GM19372 (cell line): ENCODE measurements at regions not wholly inside any gene's neighbourhood (a gene's known extent, or its start where the extent isn't known, plus 50 kb on each side); places are given as distances from the start of the nearest gene placed in this dataset.
"Not testable (repeated sequence)": the region's sequence is repeated elsewhere in the genome, so short reads cannot be mapped to it uniquely, and the experiment has no call there.

ENCODE experiments used
- ATAC-seq: cut with Tn5 transposase; IDR thresholded peaks from one replicate; pipeline ENCODE4 v1.9.1; 2021; ENCODE audit warnings: mild to moderate bottlenecking, low read depth, moderate library complexity; ENCODE audit not compliant: unreplicated experiment

- ATAC-seq = no peak
Measured at GRCh38 chr1:212155219-212155618, 119.7 kb downstream of the DTL start.

DNA sequence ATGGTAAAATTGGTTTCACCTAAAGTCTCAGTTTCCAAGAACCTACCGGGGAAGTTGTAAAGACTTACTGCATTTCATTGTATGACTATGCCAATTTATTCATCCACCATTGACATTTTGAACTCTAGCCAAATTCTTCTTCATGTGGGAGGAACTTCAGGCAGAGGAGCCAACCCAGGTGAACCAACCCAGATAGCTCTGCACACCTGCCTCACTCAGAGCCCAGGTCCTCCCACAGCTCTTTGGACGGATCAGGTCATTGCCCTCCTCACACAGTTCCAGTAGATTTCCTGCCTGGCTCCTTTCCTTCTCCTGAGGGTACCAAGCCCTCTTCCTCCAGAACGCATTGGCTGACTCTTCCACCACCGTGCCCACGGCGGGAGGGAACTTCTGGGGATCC is 121.7 kb downstream of the DTL start:
- no peak for ATAC-seq

DNA sequence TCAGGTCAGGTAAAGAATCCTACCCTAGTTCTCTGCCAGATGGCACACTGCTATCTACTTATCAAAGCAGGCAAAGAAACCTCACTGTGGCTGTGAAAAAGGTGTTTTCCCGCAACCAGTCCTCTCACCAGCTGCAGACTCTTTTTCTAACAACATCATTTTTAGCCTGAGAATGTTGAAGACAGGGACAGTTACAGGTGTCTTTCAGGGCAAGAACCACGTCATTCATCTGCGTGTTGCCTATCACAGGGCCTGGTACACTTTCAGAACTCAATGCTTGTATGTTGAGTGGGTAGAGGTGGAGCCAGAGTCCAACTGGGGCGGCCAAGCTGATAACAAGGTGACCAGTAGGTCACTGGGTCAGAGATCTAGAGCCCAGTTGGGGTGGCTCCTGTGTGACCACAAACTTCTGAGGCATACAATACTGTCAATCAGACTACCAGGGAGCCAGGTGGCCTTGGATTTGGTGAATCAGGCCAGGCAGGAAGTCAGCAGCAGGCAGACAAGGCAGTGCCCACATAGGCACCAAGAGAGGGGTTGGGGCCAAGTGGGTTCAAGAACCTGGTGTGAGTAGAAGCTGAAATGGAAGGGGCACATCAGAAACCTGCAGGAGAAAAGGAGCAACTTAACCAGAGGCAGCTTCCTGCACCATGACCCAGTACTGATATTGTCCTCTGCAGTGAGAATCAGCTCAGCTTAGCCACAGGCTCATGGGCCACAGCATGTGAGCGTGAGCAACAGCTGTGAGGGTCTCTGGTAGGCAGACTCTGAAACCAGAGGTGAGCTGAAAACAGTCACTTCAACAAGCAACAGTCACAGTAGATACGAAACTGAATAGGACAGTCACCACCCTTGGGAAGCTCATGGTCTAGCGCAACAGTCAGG is 123.6 kb downstream of the DTL start:
- no peak for ATAC-seq

DNA sequence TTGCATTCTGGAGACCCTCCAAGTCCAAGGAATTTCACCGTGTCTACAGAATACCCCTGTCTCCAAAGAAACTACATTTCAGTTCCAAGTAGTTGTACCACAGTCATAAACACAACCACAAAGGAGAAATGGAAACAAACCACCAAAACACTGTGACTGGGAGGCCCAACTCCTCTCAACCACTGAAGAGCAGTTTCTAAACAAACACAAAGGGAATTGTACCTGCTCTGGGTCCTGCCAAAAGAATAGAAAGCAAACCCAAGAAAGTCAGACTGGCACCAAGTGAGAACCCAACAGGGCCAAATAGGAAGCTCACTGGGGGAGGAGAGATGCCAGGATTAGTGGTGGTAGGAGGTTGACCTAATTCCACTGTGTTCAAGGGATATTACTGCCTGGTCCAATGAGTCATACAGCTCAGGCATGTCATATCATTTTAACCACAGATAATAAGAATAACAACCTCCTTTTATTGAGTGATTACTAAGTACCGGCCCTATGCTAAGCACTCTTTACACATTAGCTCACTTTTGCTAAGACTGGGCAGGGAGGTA is 123.9 kb upstream of the PPP2R5A start:
- no peak for ATAC-seq

DNA sequence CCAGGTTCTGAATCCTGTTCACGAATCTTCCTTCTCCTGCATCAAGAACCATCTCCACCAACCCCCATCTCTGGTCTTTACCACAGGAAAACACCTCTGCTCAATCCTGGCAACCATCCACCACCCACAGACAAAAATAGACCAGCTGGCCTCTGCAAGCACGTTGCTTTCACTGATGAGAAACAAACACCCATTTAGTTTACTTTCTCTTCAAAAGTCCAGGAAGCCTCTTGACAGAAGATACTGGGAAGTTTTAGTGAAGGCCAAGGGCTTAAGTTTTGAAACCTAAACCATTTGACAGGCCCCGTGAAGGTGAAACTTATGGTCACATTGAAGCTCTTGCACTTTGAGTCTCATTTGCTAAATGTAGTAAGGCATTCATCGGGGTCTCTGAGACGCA is 122.6 kb upstream of the PPP2R5A start:
- ATAC-seq = no peak

DNA sequence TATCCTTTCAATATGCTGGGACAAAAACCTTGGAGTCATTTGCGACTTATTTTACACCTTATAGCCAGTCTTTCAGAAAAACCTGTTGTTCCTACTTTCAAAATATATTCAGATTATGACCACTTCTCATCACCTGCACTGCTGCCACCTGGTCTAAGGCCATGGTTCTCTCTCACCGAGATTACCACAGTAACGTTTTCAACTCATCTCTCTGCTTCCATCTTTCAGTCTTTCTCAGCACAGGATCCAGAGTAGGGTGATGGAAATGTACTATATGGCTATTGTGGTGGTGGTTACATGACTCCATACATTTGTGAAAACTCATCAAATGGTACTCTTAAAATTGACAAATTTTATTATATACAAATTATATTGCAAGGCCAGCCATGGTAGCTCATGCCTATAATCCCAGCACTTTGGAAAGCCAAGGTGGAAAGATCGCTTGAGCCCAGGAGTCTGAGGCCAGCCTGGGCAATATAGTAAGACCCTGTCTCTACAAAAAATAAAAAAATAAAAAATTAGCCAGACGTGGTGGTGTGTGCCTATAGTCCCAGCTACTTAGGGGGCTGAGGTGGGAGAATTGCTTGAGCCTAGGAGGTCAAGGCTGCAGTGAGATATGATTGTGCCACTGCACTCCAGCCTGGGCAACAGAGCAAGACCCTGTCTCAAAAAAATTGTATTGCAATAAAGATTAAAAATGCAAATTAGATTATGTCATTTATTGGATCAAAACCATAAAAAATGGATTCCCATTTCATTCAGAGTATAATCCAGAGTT is 120.9 kb upstream of the PPP2R5A start:
- ATAC-seq = no peak

DNA sequence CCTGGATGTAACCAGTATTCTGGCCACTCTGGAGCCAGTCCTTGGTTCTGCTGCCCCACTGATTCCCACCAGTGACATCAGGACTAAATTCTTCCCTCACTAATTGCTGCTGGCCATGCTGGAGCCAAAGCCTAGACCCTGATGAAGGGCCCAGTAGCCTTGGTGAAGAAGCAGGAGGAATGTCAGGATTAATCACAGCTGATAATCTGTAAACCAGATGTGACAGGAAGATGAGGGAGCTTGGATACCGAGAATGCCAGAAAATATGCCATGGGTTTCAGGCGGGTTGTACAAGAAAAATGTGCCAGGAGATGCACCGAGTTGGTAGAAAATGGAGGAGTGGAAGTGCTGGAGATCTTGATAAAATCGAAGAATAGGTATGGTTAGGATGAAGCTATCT is 119.0 kb upstream of the PPP2R5A start:
- ATAC-seq = no peak

GRCh38 chr1:212166644-212167043 is 118.6 kb upstream of the PPP2R5A start:
- ATAC-seq = no peak

DNA sequence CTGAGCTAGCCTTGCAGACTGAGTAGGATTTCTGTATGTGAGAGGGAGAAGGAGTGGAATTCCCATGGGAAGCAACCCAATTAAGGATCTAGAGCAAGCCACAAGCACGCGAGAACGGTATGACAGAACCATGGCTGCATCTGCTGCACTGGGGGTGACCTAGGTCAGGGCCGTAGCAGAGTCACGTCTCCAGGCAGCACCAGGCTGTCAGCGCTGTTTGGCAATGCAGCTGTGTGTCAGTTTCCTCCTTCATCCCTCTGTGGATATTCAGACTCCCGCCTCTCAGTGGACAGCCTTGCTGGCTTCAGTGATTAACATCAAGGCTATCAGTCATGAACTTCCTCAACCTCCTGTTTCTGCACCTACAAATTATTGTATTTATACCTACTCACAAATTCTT is 118.1 kb upstream of the PPP2R5A start:
- no peak for ATAC-seq

DNA sequence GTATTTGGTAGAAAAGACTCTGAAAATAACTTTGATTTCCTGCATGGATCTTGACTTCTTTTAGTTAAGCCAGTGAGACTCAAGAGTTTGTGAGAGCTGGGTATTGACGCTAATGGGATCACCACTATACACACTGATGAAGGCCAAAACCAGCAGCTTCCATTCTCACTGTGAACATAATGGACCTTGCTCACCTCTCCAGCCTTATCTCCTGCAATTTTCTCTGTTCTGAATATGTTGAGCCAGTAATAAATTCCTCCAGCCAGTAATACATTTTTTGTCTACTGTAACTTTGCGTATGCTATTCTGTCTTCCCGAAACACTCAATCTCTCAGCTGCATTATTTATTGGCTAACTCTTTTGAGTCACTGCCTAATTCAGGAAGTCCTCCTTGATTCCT is 111.6 kb upstream of the PPP2R5A start:
- ATAC-seq = no peak

GRCh38 chr1:212174295-212174694 is 110.9 kb upstream of the PPP2R5A start:
- ATAC-seq = not testable (repeated sequence)

- no peak for ATAC-seq
Measured at GRCh38 chr1:212177542-212177941, 107.7 kb upstream of the PPP2R5A start.

GRCh38 chr1:212178851-212179250 is 106.4 kb upstream of the PPP2R5A start:
- ATAC-seq = no peak

GRCh38 chr1:212179394-212180076 is 105.7 kb upstream of the PPP2R5A start:
- no peak for ATAC-seq

- no peak for ATAC-seq
Measured at GRCh38 chr1:212181015-212181882, 104.0 kb upstream of the PPP2R5A start.

GRCh38 chr1:212182171-212182570 is 103.0 kb upstream of the PPP2R5A start:
- ATAC-seq = no peak

GRCh38 chr1:212182579-212182978 is 102.6 kb upstream of the PPP2R5A start:
- ATAC-seq = no peak

- peak; percentile 99 for ATAC-seq
Measured at GRCh38 chr1:212186427-212187207, 98.6 kb upstream of the PPP2R5A start.
